ENCODE measurements at regions not wholly inside any gene's neighbourhood (a gene's known extent, or its start where the extent isn't known, plus 50 kb on each side); places are given as distances from the start of the nearest gene placed in this dataset.

DNA sequence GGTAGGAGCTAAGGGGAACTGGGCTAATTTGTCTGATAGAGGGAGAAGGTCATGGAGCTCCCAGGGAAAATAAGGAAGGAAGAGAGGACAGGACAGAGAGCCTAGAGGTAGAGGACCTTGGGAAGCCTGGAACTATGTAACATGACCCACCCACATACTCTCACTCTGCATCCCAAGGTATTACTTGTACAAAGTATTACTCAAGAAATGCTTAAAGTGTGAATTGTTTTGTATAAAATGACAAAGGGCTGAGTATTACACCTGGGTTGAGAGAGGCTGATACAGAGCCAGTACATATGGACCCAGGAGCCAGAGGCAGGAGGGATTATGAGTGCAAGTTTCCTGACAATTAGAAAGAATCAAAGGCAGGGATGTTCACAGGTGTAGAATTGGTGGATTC is 80.5 kb upstream of the ANKRD55 start:
- H3K9me3 Mint-ChIP-seq (ENCODE audit: low read depth): no peaks in the 10 kb centered on the region
- DNase-seq (no peak), ATAC-seq (no peak)
- no peak overlapping the region for H3K27ac Mint-ChIP-seq
- CTCF ChIA-PET: interaction anchor here (0.6 to 1.5 kb wide), 2 partner anchors 10 to 23 kb away, joined by 3 to 6 read pairs; no protein-coding TSS in a partner anchor
- no peaks in the 10 kb centered on the region for H3K36me3 Mint-ChIP-seq (ENCODE audit: low read depth)
- H3K4me3 Mint-ChIP-seq: no peak overlapping the region
- intact Hi-C loops (cut with DNase I, micrococcal nuclease): loop anchor here (1.0 to 2.0 kb wide), 2 partner anchors 15 to 16 kb away; no protein-coding TSS in a partner anchor
- POLR2A ChIA-PET: interaction anchor here (1.1 kb wide), 1 partner anchor 15 kb away, joined by 7 read pairs; no protein-coding TSS in a partner anchor
- peaks cover 50% of the 10 kb centered on the region for H3K4me1 Mint-ChIP-seq
- peaks cover 3% of the 10 kb centered on the region for H3K27me3 Mint-ChIP-seq

DNA sequence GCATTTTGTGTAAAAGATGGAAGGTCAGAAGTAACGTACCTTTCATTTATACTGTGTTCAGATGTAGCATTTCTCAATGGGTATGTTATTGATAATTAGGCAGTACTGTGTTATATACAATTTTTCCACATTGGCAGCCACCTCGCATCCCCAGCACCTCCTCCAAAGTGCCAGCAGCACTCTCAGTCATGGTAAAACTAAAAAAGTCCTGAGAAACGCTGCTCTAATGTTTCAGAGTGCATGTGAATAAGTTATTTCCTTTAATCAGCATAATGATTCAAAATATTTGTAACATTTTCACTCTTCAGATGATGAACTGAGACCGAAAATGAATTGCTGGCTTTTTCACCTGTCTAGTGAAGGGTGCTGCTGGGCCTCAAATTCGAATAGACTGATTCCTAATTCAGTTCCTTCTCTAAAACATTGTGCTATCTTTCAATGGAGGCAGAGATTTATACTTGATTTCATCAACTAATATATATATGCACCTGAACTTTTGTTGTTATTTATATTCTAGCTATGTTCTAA is 79.9 kb upstream of the ANKRD55 start:
- no peaks in the 10 kb centered on the region for H3K9me3 Mint-ChIP-seq (ENCODE audit: low read depth)
- H3K27ac Mint-ChIP-seq: no peak overlapping the region
- ATAC-seq (peak; percentile 76), DNase-seq (peak; percentile 38)
- intact Hi-C loops (cut with DNase I, micrococcal nuclease): loop anchor here (1.0 to 2.0 kb wide), 2 partner anchors 16 kb away; no protein-coding TSS in a partner anchor
- peaks cover 47% of the 10 kb centered on the region for H3K4me1 Mint-ChIP-seq
- no peak overlapping the region for H3K4me3 Mint-ChIP-seq
- H3K27me3 Mint-ChIP-seq: peaks cover 3% of the 10 kb centered on the region
- ChIA-PET CTCF (interaction anchor here (0.6 to 1.7 kb wide), 4 partner anchors 10 to 525 kb away, joined by 3 to 6 read pairs (median 4); no protein-coding TSS in a partner anchor), POLR2A (interaction anchor here (1.1 kb wide), 1 partner anchor 16 kb away, joined by 7 read pairs; no protein-coding TSS in a partner anchor)
- no peaks in the 10 kb centered on the region for H3K36me3 Mint-ChIP-seq (ENCODE audit: low read depth)

DNA sequence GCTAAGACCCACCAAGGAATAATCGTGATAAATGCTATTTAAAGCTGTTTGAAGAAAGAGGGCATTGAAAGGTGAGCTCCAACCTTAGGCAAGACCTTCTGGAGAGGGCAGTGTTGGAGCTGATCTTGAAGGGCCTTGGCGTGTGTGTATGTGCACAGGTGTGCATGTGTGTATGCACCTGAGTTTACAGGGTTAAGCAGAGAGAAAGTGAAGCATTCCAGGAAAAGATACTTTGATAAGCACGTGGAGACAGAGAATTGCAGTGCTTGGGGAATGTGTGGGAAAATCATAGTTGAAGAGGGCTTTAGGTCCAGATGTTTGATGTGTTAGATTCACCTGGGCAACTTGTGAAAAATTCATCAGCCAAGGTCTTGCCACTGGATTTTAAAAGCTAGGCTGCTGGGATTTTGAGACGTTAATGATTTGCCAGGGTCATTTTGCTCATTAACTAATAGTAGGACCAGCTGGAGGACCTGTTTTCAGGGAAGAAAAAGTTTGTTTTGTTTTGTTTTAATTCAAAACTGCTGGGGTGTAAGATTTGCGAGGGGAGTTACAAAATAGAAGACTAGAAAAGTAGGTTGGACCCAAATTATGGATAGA is 78.3 kb upstream of the ANKRD55 start:
- POLR2A ChIA-PET: no interaction called here
- no peak for ATAC-seq
- Mint-ChIP-seq H3K4me3 (no peak overlapping the region), H3K27ac (no peak overlapping the region), H3K36me3 (ENCODE audit: low read depth) (peaks cover 2% of the 10 kb centered on the region), H3K9me3 (ENCODE audit: low read depth) (peaks cover 5% of the 10 kb centered on the region), H3K4me1 (peaks cover 38% of the 10 kb centered on the region), H3K27me3 (peaks cover 3% of the 10 kb centered on the region)
- intact Hi-C loops (cut with DNase I, micrococcal nuclease): no loop called here
- no peak for DNase-seq
- CTCF ChIA-PET: interaction anchor here (0.9 to 2.3 kb wide), 5 partner anchors 14 to 527 kb away, joined by 4 to 5 read pairs (median 5); no protein-coding TSS in a partner anchor

DNA sequence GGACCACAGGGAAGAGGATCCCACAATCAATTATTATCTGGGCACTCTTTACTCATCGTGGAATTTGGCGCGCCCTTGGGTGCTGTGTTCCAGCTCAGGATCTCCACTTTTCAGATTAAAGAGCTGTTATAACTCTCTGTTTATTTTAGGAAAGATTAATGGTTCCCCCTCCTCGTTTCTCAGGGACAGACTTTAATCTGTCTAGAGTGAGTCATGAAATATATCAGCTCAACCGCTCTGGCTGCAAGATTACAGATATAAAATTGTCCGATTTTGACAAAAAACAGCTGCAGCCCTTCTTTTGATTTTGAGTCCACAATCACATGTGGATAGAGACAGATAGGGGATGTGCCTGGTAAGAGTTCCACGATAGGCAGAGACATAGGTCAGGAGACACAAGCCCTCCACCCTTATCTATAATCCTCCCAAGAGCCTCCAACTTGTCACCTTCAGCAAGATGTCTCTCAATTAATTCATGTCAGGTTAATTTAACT is 77.6 kb upstream of the ANKRD55 start:
- Mint-ChIP-seq H3K27me3 (peaks cover 3% of the 10 kb centered on the region), H3K36me3 (ENCODE audit: low read depth) (peaks cover 5% of the 10 kb centered on the region), H3K4me1 (peaks cover 34% of the 10 kb centered on the region), H3K27ac (no peak overlapping the region), H3K9me3 (ENCODE audit: low read depth) (peaks cover 12% of the 10 kb centered on the region), H3K4me3 (no peak overlapping the region)
- intact Hi-C loops (cut with DNase I, micrococcal nuclease): no loop called here
- DNase-seq (no peak), ATAC-seq (no peak)
- ChIA-PET CTCF (interaction anchor here (0.6 to 2.3 kb wide), 6 partner anchors 18 to 527 kb away, joined by 3 to 5 read pairs (median 4); no protein-coding TSS in a partner anchor), POLR2A (interaction anchor here (0.5 kb wide), 1 partner anchor 793 kb away, joined by 4 read pairs; no protein-coding TSS in a partner anchor)

DNA sequence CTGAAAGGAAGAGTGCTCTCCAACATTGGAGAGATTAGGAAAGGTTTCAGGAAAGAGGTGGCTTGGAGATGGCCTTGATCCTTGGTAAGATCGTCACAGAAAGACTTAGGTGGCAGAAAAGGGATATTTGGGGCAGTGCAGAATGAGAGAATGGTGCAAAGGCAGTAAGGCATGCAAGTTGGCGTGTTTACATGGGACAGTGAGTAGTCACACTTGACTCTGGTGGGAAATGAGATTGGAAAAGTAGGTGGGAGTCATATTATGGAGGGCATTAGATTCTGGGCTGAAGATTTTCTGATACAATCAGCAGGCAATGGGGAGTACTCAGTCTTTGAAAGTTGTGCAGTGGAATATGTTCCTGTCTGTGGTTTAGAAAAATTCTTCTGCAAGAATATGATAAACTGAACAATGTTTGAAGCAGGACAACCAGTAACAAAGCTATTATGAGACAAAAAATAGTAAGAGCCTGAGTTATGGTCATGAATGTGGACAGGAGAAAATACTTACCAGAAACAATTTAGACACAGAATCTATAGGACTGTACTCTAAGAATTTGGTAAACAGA is 76.2 kb upstream of the ANKRD55 start:
- ATAC-seq: no peak
- H3K4me1 Mint-ChIP-seq: peaks cover 29% of the 10 kb centered on the region
- POLR2A ChIA-PET: no interaction called here
- no peak for DNase-seq
- H3K36me3 Mint-ChIP-seq (ENCODE audit: low read depth): peaks cover 5% of the 10 kb centered on the region
- CTCF ChIA-PET: interaction anchor here (0.6 kb wide), 1 partner anchor 433 kb away, joined by 3 read pairs; no protein-coding TSS in a partner anchor
- H3K27ac Mint-ChIP-seq: no peak overlapping the region
- H3K4me3 Mint-ChIP-seq: no peak overlapping the region
- peaks cover 3% of the 10 kb centered on the region for H3K27me3 Mint-ChIP-seq
- peaks cover 13% of the 10 kb centered on the region for H3K9me3 Mint-ChIP-seq (ENCODE audit: low read depth)
- intact Hi-C loops (cut with DNase I, micrococcal nuclease): no loop called here

DNA sequence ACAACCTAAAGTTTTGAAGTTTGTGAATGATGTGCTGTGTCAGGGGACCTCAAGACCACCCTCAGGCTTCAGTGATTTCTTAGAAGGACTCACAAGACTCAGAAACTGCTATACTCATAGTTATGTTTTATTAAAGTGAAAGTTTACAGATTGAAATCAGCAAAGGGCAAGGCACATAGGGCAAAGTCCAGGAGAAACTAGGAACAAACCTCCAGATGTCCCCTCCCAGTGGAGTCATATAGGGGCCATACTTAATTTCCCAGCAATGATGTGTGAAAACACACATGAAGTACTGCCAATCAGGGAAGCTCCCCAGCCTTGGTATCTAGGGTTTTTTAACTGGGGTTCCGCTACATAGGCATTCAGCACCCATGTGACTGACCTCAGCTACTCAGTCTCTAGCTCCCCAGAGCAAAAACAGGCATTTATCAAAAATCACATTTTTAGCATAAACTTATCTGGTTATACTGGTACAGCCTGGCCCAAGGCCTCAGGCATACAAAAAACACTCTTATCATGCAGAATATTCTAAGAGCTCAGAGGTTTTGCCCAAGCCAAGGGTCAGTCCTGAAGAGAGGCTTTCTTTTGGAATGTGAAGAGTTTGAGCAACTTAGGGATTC is 74.7 kb upstream of the ANKRD55 start:
- intact Hi-C loops (cut with DNase I, micrococcal nuclease): no loop called here
- CTCF ChIA-PET: interaction anchor here (0.8 kb wide), 1 partner anchor 37 kb away, joined by 3 read pairs; no protein-coding TSS in a partner anchor
- peaks cover 16% of the 10 kb centered on the region for H3K4me1 Mint-ChIP-seq
- peaks cover 13% of the 10 kb centered on the region for H3K9me3 Mint-ChIP-seq (ENCODE audit: low read depth)
- H3K4me3 Mint-ChIP-seq: no peak overlapping the region
- no peak overlapping the region for H3K27ac Mint-ChIP-seq
- DNase-seq: no peak
- POLR2A ChIA-PET: no interaction called here
- no peak for ATAC-seq
- H3K27me3 Mint-ChIP-seq: peaks cover 3% of the 10 kb centered on the region
- H3K36me3 Mint-ChIP-seq (ENCODE audit: low read depth): peaks cover 5% of the 10 kb centered on the region

DNA sequence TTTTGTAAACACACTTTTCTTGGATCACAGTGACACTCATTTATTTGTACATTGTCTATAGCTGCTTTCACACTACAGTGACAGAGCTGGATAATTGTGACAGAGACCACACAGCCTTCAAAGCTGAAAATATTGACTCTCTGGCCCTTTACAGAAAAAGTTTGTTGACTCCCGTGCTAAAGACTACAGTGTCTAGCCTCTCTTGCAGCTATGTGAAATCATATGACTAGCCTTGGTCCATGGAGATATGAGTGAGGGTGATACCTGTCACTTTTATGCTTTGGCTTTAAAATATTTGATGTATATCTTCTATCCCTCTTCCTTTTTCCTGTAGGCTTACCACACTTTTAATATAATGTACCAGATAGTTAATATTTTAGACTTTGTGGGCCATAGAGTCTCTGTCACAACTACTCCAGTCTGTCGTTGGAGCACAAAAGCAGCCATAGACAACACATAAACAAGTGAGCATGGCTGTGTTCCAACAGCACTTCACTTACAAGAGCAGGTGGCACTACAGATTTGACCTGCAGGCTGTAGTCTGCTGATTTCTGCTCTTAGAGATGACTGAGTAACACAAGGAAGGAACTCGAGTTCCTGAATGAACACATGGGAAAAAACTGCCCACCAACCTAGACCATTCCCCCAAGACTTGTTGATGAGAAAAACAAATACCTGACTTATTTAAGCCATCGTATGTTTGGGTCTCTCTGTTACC is 73.5 kb upstream of the ANKRD55 start:
- Mint-ChIP-seq H3K27me3 (peaks cover 3% of the 10 kb centered on the region), H3K9me3 (ENCODE audit: low read depth) (peaks cover 13% of the 10 kb centered on the region), H3K4me1 (peaks cover 5% of the 10 kb centered on the region), H3K27ac (no peak overlapping the region), H3K36me3 (ENCODE audit: low read depth) (peaks cover 5% of the 10 kb centered on the region), H3K4me3 (no peak overlapping the region)
- no peak for ATAC-seq
- intact Hi-C loops (cut with DNase I, micrococcal nuclease): no loop called here
- ChIA-PET POLR2A (interaction anchor here (0.6 kb wide), 1 partner anchor 972 kb away, joined by 3 read pairs; no protein-coding TSS in a partner anchor), CTCF (interaction anchor here (0.7 to 0.8 kb wide), 2 partner anchors 17 to 227 kb away, joined by 3 read pairs; no protein-coding TSS in a partner anchor)
- no peak for DNase-seq

DNA sequence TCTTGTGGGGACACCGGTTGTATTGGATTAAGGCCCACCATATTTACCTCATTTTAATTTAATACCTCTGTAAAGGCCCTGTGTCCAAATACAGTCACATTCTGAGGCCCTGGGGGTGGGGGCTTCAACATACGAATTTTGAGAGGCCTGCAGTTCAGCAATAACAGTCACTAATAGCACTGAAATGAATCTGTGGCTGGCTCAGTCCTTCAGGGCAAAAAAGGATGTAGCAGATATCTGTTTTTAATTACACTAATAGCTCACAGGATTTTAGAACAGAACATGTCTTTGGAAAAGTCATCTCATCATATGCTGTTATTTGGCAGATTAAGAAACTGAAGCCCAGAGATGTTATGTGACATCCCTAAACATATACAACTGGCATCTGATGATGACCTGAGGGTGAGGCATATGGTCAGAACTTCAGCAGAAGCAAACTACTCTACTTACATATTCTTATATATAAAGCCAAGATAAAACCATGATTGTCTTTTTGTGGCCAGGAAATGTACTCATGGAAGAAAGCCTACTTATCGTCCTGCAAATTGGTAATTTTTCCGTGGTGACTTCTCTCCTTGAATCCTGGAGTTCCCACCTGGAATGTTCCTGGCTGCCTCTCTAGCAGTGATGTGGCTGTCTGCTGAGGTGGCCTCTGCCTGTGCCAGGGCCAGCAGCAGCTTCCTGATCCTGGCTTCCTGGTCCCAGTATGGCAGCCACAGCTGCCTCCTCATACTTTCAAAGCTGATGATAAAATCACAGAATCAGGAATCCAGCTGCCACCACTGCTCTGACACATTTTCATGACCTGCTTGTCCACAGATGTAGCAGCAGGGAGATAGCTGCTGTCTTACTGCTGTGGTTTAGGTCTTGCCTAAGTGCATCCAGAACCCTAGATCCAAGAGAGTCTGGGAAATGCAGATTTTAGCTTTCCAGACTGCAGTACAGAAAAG is 72.1 kb upstream of the ANKRD55 start:
- Mint-ChIP-seq H3K27me3 (peaks cover 3% of the 10 kb centered on the region), H3K36me3 (ENCODE audit: low read depth) (peaks cover 5% of the 10 kb centered on the region), H3K4me3 (no peak overlapping the region), H3K4me1 (no peaks in the 10 kb centered on the region), H3K9me3 (ENCODE audit: low read depth) (peaks cover 13% of the 10 kb centered on the region), H3K27ac (no peak overlapping the region)
- ChIA-PET CTCF (interaction anchor here (1.3 kb wide), 1 partner anchor 9 kb away, joined by 3 read pairs; no protein-coding TSS in a partner anchor), POLR2A (no interaction called here)
- ATAC-seq (no peak), DNase-seq (no peak)
- intact Hi-C loops (cut with DNase I, micrococcal nuclease): no loop called here

DNA sequence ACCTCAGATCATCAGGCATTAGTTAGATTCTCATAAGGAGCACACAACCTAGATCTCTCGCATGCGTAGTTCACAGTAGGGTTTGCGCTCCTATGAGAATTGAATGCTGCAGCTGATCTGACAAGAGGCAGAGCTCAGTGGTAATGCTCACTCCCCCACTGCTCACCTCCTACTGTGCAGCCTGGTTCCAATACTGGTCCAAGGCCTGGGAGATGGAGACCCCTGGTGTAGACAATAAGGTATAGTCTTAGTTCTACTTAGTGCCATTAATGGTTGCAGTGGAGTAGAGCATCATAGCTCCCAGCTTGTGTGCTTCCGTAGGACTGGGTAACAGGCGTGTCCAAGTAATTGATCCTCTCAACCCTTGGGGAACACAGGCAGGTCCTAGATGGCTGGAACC is 70.4 kb upstream of the ANKRD55 start:
- H3K9me3 Mint-ChIP-seq (ENCODE audit: low read depth): peaks cover 13% of the 10 kb centered on the region
- DNase-seq: no peak
- ATAC-seq: no peak
- ChIA-PET CTCF (interaction anchor here (1.0 to 1.3 kb wide), 4 partner anchors 20 to 501 kb away, joined by 3 to 4 read pairs (median 3); no protein-coding TSS in a partner anchor), POLR2A (interaction anchor here (0.6 kb wide), 1 partner anchor 14 kb away, joined by 4 read pairs; no protein-coding TSS in a partner anchor)
- H3K4me3 Mint-ChIP-seq: no peak overlapping the region
- no peaks in the 10 kb centered on the region for H3K4me1 Mint-ChIP-seq
- no peak overlapping the region for H3K27ac Mint-ChIP-seq
- no peaks in the 10 kb centered on the region for H3K27me3 Mint-ChIP-seq
- intact Hi-C loops (cut with DNase I, micrococcal nuclease): no loop called here
- peaks cover 5% of the 10 kb centered on the region for H3K36me3 Mint-ChIP-seq (ENCODE audit: low read depth)

DNA sequence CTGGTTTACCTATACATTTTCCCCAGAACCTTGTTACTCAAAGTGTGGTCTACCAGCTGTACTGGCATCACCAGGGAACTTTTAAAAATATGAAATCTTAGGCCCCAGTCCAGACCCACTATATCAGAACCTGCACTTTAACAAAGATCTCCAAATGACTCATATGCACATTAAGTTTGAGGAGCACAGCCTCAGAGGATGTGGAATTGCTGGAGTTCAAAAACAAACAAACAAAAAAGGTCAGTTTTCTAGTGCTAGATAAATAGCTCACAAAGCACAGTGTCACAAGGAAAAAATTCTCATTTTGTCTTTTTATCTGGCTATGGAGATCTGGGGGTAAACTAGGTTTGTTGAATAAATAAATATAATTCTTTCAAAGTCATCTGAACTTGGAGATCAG is 68.9 kb upstream of the ANKRD55 start:
- ChIA-PET CTCF (no interaction called here), POLR2A (no interaction called here)
- Mint-ChIP-seq H3K27me3 (no peaks in the 10 kb centered on the region), H3K36me3 (ENCODE audit: low read depth) (peaks cover 5% of the 10 kb centered on the region), H3K4me1 (peaks cover 4% of the 10 kb centered on the region), H3K27ac (no peak overlapping the region), H3K9me3 (ENCODE audit: low read depth) (peaks cover 13% of the 10 kb centered on the region), H3K4me3 (no peak overlapping the region)
- intact Hi-C loops (cut with DNase I, micrococcal nuclease): no loop called here
- ATAC-seq (no peak), DNase-seq (no peak)

All from activated CD4-positive, alpha-beta T cell treated with anti-CD3 and anti-CD28 coated beads for 36 hours (primary cell).